GM19239 (cell line): ENCODE measurements at regions not wholly inside any gene's neighbourhood (a gene's known extent, or its start where the extent isn't known, plus 50 kb on each side); places are given as distances from the start of the nearest gene placed in this dataset.
"Not testable (repeated sequence)": the region's sequence is repeated elsewhere in the genome, so short reads cannot be mapped to it uniquely, and the experiment has no call there.

Source experiments
- DNase-seq: peaks from one replicate; pipeline ENCODE4 v3.0.0; 2011; ENCODE audit warnings: low spot score; ENCODE audit not compliant: insufficient read length
- FAIRE-seq: peaks from 2 replicates; lab custom pipeline; 2011; peaks lifted over from hg19 to GRCh38; lab: Jason Lieb, UNC

DNA sequence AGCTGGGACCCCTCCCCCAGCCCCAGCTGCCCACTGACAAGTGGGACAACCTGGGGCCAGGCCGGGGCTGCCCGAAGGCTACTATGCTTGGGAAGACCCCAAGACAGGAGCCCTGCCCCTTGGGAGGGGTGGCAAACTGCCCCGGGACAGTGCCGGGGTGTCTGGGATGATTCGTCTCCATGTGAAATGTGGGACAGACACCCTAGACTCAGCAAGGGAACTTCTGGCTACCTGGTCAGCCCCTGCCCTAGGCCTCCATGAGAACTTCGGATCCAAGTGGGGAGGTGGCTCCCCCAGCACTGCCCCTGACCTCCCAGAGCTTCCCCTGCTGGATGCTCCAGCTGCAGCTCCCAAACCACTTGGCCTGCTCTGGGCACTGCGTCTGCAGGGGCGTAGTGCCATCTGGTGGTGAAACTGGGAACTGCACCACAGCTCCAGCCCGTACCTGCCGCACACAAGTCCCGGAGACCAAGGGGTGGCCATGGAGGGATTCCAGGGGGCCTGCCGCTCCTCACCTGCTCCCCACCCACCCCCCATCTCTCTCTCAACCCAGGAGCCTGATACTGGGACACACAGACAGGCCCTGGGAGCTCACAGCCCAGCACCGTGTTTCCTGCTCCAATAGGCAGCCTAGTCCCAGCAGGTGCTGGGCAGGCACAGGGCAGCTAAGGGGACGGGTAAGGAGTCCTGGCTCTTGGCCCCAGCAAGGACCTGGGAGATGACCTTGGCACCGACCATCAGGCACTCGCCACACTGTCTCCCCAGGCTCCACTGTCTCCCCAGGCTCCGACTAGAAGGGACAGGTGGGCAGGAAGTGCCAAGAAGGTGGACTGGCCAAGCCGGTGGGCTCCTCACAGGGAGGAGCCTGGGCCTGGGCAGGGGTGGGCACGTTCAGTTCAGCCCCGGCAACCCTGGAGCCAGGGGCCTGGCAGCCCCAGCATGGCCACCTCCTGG lies 194.1 kb downstream of the IGLL1 start:
- FAIRE-seq: peak; percentile 94
- peak; percentile 99 for DNase-seq

DNA sequence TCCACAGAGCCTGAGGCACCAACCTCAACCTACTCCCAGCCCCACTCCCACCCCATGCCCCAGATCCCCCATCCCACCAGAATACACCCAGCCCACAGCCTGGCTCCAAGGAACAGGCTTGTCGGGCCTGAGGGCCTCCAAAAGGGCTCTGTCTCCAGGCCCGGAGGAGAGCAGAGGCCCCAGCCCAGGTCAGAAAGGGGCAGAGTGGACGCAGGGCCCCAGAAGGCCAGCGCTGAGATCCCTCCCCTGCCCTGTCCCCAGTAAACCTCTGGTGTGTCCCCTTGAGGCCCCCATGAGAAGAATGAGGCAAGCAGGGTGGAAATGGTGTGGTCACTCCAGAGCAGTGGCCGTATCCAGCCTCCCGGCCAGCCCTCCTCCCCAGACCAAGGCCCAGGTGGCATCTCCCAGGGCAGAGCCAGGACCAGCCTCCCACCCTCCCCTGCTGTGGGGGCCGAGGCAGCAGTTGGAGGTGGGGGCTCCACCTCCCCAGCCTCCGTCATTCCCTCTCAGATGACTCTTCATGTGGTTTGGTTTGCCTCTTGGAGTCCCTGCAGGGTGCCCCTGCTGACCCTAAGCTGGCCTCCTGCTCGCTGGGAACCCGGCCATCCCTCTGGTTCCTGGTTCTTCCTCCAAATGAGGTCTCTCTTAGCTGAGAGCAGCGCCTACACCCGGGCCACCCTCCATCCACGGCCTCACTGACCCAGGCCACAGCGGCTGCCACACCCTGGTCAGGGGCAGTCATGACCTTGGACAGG lies 195.0 kb downstream of the IGLL1 start:
- no peak for DNase-seq
- FAIRE-seq: no peak

DNA sequence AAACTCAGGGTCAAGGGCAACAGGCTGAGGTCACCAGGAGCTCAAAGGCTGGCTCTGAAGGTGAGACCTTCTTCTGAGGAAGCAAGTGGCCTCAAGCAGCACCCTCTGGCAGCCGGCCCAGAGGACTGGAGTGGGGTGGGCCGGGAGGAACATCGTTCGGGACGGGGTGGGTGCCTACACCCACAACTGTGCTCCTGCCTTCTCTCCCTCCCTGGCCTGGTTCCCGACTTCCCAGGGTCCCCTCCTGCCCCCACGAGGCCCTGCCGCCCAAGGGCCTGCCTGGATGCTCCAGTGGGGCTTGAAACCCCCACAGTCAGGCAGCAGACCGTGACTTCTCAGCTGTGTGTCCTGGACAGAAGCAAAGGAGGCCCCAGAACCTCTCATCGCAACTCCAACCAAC lies 195.7 kb downstream of the IGLL1 start:
- FAIRE-seq (no peak), DNase-seq (no peak)

GRCh38 chr22:23383491-23384361 lies 196.4 kb downstream of the IGLL1 start:
- FAIRE-seq: no peak
- DNase-seq: no peak

DNA sequence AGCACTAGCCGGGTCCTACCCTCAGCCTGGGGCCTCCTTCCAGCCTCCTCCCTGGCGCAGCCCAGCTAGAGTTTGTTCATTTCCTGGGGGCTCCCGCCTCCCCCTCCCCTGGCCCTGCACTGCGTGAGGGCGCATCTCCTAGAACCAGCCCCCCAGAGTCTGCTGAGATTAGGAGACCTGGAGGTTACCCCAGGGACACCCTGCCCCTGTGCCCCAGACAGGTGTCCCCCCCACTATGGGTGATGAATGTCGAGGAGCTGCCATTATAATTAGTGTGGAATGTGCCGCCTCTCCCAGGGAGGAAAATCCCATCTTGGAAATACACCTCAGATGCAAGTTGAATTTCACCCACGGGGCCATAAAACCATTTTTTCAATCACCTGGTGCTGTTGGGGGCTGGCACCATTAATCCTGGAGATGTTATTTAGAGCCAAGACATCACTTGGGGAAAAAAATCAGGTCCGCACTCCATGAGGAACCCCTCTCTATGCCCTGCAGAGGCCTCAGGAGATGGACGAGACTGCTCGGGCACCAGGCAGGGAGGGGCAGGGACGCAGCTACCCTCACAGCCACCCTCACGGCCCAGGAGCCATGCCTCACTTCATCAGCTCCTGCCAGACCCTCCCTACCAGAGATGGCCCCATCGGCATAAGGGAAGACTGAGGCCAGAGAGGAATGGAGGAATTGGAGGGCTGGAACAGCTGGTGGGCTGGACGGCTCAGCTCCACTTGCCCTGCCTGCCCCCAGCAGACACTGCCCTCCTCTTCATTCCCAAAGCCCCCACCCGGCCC lies 197.5 kb downstream of the IGLL1 start:
- DNase-seq (no peak), FAIRE-seq (no peak)

DNA sequence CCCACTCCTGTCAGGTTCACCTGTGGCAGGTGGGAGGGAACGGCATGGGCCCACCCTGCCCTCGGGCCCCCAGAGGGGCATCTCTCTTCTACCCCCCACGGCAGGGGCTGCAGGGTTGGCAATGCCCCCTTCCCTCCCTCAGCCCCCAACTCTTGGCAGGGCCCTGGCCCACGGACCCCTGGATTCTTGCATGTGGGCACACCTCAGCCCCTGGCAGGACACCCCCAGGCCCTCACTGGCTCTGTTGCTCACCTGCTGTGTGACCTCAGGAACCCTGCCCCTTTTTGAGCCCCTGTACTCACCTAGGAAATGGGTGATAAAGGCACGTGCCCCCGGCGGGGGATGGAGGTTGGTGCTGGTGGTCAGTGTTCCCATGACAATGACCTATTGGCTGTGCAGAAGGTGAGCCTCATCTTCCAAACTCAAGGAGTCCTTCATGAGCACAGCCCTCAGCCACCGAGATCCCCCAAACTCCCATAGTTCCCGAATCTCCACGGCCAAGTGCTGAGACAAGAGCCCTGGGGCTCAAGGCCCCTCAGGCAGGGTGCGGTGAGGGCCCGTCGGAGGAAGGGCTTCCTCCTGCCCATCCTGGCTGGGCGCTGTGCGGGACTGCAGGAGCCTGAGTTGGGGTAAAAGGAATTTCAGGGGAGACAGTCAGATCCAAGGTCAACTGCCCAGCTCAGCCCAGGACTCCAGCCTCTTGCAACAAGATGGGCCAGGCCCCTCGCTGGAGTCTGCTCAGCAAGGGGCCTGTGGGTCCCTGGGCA lies 198.2 kb downstream of the IGLL1 start:
- no peak for FAIRE-seq
- no peak for DNase-seq

- DNase-seq (no peak), FAIRE-seq (no peak)
Measured at GRCh38 chr22:23380911-23381310, 199.2 kb downstream of the IGLL1 start.

DNA sequence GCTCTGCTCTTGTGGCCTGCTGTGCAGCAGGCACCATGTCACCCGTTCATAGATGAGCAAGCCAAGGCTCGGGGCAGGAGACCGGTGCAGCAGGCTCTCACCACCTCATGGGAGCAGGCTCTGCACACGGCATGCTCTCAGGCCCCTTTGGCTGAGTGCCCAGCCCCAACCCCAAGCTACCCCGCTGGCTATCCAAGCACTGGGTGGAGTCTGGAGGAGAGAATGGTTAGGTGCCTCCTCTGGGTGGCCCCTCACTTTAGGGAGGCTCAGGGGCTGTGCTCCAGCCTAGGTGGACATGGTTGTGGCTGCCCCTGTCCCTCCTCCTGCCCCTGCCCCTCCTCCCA lies 199.9 kb downstream of the IGLL1 start:
- DNase-seq (no peak), FAIRE-seq (no peak)

GRCh38 chr22:23379540-23380229 lies 199.4 kb downstream of the BCR start:
- not testable (repeated sequence) for DNase-seq, FAIRE-seq

GRCh38 chr22:23377767-23378166 lies 197.5 kb downstream of the BCR start:
- FAIRE-seq: no peak
- no peak for DNase-seq

GRCh38 chr22:23376256-23376655 lies 195.9 kb downstream of the BCR start:
- DNase-seq (peak; percentile 45), FAIRE-seq (peak; percentile 64)

GRCh38 chr22:23375031-23375827 lies 194.9 kb downstream of the BCR start:
- no peak for FAIRE-seq
- no peak for DNase-seq

DNA sequence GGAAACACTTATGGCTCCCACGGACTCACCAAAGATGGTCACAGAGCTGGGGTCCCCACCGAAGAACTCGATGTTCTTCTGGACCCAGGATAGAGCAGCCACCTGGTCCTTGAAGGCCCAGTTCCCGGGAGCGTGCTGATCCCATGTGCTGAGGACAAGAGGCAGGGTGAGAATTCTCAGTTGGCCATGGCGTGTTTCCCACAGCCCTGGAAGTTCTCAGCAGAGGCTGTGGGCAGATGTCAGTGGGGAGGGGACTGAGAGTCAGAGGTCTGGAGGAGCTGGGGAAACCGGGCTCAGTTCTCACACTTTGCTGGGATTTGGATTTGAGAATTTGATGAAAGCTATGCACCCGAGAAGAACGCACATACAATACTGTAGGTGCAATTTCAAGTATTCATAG lies 193.3 kb downstream of the BCR start:
- DNase-seq: no peak
- FAIRE-seq: no peak

GRCh38 chr22:23370251-23370650 lies 189.9 kb downstream of the BCR start:
- DNase-seq (no peak), FAIRE-seq (no peak)

DNA sequence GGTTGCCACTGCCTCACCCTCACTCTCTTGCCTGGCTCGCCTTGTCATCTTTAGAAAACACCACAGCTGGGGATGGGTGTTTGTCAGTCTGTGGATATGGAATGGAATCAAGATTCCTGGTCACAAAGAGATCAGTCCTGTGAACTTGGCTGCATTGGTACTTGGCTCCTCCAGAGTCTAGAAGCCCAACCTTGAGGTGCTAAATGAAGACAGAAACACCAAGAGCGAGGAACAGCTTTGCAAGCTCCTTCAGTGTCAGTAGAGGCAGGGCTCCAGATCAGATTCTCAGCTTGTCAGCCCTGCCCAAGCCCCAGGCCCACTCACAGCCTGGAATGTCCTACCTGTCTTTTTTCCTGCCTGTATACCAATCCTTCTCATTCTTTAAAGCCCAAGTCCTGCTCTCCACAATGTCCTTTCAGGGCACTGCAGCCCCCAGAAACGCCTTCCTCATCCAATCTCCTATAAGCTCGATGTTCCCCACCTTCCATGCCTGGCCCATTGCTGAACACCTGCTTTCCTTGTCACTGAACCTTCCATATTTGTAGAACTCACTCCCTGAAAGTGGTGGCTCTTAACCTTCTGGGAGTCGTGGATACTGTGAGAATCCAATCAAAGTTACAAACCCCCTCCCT lies 188.9 kb downstream of the BCR start:
- DNase-seq (no peak), FAIRE-seq (no peak)
